ENCODE measurements at regions not wholly inside any gene's neighbourhood (a gene's known extent, or its start where the extent isn't known, plus 50 kb on each side); places are given as distances from the start of the nearest gene placed in this dataset.

DNA sequence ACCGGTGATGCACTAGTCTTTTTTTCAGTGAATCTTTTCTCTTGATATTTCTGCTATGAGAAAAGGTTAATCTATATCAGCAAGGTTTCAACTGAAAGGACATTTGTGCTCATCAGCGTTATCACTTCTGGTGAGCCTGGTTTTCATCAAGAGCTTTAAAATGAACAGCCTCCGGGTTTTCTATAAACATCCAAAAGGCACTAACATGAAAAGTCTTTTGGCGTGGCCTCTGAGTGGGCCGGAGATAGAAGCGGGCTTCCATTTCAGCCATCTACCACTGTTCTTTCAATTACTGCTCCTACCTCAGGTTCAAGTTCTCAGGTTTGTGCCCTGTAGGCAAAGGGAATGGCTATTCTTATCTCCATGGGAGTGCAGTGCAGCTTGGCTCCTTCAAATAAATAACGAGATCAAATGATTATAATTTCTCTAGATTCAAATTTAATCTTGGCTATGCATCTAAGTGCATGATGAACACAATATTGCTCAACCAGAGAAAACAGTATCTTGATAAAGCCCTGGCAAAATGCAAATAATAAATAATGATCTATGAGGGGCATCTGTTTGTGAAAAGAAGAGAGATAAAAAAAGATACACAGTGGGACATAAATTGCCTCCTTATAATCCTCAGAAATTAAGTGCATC, 314.8 kb downstream of the CDH2 start:
- WGBS: 96% methylated on average over 7 of the region's 7 CpGs
- Histone ChIP-seq H3K27ac (ENCODE audit: low read depth in 1 of 2, low read length in 1 of 2) (no peak overlapping the region), H3K4me1 (ENCODE audit: control insufficient read depth in 2 of 2, insufficient read depth in 2 of 2, low read length in 2 of 2) (no peaks in the 10 kb centered on the region), H3K4me3 (ENCODE audit: low read length in 2 of 2) (no peak overlapping the region), H3K36me3 (ENCODE audit: control insufficient read depth in 2 of 2, insufficient read depth in 2 of 2, low read length in 1 of 2) (no peaks in the 10 kb centered on the region), H3K27me3 (ENCODE audit: control insufficient read depth in 2 of 2, insufficient read depth in 1 of 2, low read length in 1 of 2) (no peaks in the 10 kb centered on the region), H3K9me3 (ENCODE audit: control insufficient read depth in 2 of 2, insufficient read depth in 1 of 2, low read length in 1 of 2) (no peaks in the 10 kb centered on the region)
- DNase-seq (ENCODE audit: low read depth in 6 of 9, low spot score in 9 of 9): no peak

GRCh38 chr18:27861539-27861938, 315.4 kb downstream of the CDH2 start:
- WGBS: 95% methylated on average over 9 of the region's 9 CpGs
- Histone ChIP-seq H3K27ac (ENCODE audit: low read depth in 1 of 2, low read length in 1 of 2) (no peak overlapping the region), H3K4me1 (ENCODE audit: control insufficient read depth in 2 of 2, insufficient read depth in 2 of 2, low read length in 2 of 2) (no peaks in the 10 kb centered on the region), H3K36me3 (ENCODE audit: control insufficient read depth in 2 of 2, insufficient read depth in 2 of 2, low read length in 1 of 2) (no peaks in the 10 kb centered on the region), H3K9me3 (ENCODE audit: control insufficient read depth in 2 of 2, insufficient read depth in 1 of 2, low read length in 1 of 2) (no peaks in the 10 kb centered on the region), H3K4me3 (ENCODE audit: low read length in 2 of 2) (no peak overlapping the region), H3K27me3 (ENCODE audit: control insufficient read depth in 2 of 2, insufficient read depth in 1 of 2, low read length in 1 of 2) (no peaks in the 10 kb centered on the region)
- DNase-seq (ENCODE audit: low read depth in 6 of 9, low spot score in 9 of 9): no peak

GRCh38 chr18:27860701-27861107, 316.2 kb downstream of the CDH2 start:
- 7% methylated on average over 4 of the region's 4 CpGs for WGBS
- Histone ChIP-seq H3K9me3 (ENCODE audit: control insufficient read depth in 2 of 2, insufficient read depth in 1 of 2, low read length in 1 of 2) (no peaks in the 10 kb centered on the region), H3K4me1 (ENCODE audit: control insufficient read depth in 2 of 2, insufficient read depth in 2 of 2, low read length in 2 of 2) (no peaks in the 10 kb centered on the region), H3K36me3 (ENCODE audit: control insufficient read depth in 2 of 2, insufficient read depth in 2 of 2, low read length in 1 of 2) (no peaks in the 10 kb centered on the region), H3K27ac (ENCODE audit: low read depth in 1 of 2, low read length in 1 of 2) (peak overlapping the region in 1 of 2 donors; percentile 3), H3K4me3 (ENCODE audit: low read length in 2 of 2) (no peak overlapping the region), H3K27me3 (ENCODE audit: control insufficient read depth in 2 of 2, insufficient read depth in 1 of 2, low read length in 1 of 2) (no peaks in the 10 kb centered on the region)
- DNase-seq (ENCODE audit: low read depth in 6 of 9, low spot score in 9 of 9): no peak

GRCh38 chr18:27860011-27860410, 316.9 kb downstream of the CDH2 start:
- no peaks in the 10 kb centered on the region for H3K9me3 ChIP-seq (ENCODE audit: control insufficient read depth in 2 of 2, insufficient read depth in 1 of 2, low read length in 1 of 2)
- no peaks in the 10 kb centered on the region for H3K4me1 ChIP-seq (ENCODE audit: control insufficient read depth in 2 of 2, insufficient read depth in 2 of 2, low read length in 2 of 2)
- no peaks in the 10 kb centered on the region for H3K27me3 ChIP-seq (ENCODE audit: control insufficient read depth in 2 of 2, insufficient read depth in 1 of 2, low read length in 1 of 2)
- WGBS: 55% methylated on average over 4 of the region's 4 CpGs
- H3K4me3 ChIP-seq (ENCODE audit: low read length in 2 of 2): no peak overlapping the region
- no peak for DNase-seq (ENCODE audit: low read depth in 6 of 9, low spot score in 9 of 9)
- no peak overlapping the region for H3K27ac ChIP-seq (ENCODE audit: low read depth in 1 of 2, low read length in 1 of 2)
- no peaks in the 10 kb centered on the region for H3K36me3 ChIP-seq (ENCODE audit: control insufficient read depth in 2 of 2, insufficient read depth in 2 of 2, low read length in 1 of 2)

GRCh38 chr18:27856820-27857219, 320.1 kb downstream of the CDH2 start:
- Histone ChIP-seq H3K4me1 (ENCODE audit: control insufficient read depth in 2 of 2, insufficient read depth in 2 of 2, low read length in 2 of 2) (no peaks in the 10 kb centered on the region), H3K9me3 (ENCODE audit: control insufficient read depth in 2 of 2, insufficient read depth in 1 of 2, low read length in 1 of 2) (no peaks in the 10 kb centered on the region), H3K4me3 (ENCODE audit: low read length in 2 of 2) (no peak overlapping the region), H3K27me3 (ENCODE audit: control insufficient read depth in 2 of 2, insufficient read depth in 1 of 2, low read length in 1 of 2) (no peaks in the 10 kb centered on the region), H3K36me3 (ENCODE audit: control insufficient read depth in 2 of 2, insufficient read depth in 2 of 2, low read length in 1 of 2) (no peaks in the 10 kb centered on the region), H3K27ac (ENCODE audit: low read depth in 1 of 2, low read length in 1 of 2) (no peak overlapping the region)
- peak in 1 of 9 donors; percentile 39 for DNase-seq (ENCODE audit: low read depth in 6 of 9, low spot score in 9 of 9)
- WGBS: 95% methylated on average over 1 of the region's 1 CpG

DNA sequence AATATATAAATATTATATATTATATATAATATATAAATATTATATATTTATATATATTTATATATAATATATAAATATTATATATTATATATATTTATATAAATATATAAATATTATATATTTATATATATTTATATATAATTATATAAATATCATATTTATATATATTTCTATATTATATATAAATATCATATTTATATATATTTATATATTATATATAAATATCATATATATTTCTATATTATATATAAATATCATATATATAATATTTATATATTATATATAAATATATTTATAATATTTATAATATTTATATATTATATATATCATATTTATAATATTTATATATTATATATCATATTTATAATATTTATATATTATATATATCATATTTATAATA, 321.4 kb downstream of the CDH2 start:
- Histone ChIP-seq H3K9me3 (ENCODE audit: control insufficient read depth in 2 of 2, insufficient read depth in 1 of 2, low read length in 1 of 2) (no peaks in the 10 kb centered on the region), H3K4me1 (ENCODE audit: control insufficient read depth in 2 of 2, insufficient read depth in 2 of 2, low read length in 2 of 2) (no peaks in the 10 kb centered on the region), H3K4me3 (ENCODE audit: low read length in 2 of 2) (no peak overlapping the region), H3K36me3 (ENCODE audit: control insufficient read depth in 2 of 2, insufficient read depth in 2 of 2, low read length in 1 of 2) (no peaks in the 10 kb centered on the region), H3K27ac (ENCODE audit: low read depth in 1 of 2, low read length in 1 of 2) (no peak overlapping the region), H3K27me3 (ENCODE audit: control insufficient read depth in 2 of 2, insufficient read depth in 1 of 2, low read length in 1 of 2) (no peaks in the 10 kb centered on the region)
- no peak for DNase-seq (ENCODE audit: low read depth in 6 of 9, low spot score in 9 of 9)

DNA sequence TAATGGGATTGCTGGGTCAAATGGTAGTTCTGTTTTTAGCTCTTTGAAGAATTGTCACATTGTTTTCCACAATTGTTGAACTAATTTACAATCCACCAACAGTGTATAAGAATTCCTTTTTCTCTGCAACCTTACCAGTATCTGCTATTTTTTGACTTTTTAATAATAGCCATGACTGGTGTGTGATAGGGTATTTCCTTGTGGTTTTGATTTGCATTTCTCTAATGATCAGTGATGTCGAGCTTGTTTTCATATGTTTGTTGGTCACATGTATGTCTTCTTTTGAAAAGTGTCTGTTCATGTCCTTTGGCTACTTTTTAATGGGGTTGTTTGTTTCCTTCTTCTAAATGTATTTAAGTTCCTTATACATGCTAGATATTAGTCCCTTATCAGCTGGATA, 322.3 kb downstream of the CDH2 start:
- H3K9me3 ChIP-seq (ENCODE audit: control insufficient read depth in 2 of 2, insufficient read depth in 1 of 2, low read length in 1 of 2): no peaks in the 10 kb centered on the region
- H3K27ac ChIP-seq (ENCODE audit: low read depth in 1 of 2, low read length in 1 of 2): no peak overlapping the region
- 98% methylated on average over 1 of the region's 1 CpG for WGBS
- peak in 1 of 9 donors; percentile 27 for DNase-seq (ENCODE audit: low read depth in 6 of 9, low spot score in 9 of 9)
- H3K4me1 ChIP-seq (ENCODE audit: control insufficient read depth in 2 of 2, insufficient read depth in 2 of 2, low read length in 2 of 2): no peaks in the 10 kb centered on the region
- H3K4me3 ChIP-seq (ENCODE audit: low read length in 2 of 2): no peak overlapping the region
- H3K36me3 ChIP-seq (ENCODE audit: control insufficient read depth in 2 of 2, insufficient read depth in 2 of 2, low read length in 1 of 2): no peaks in the 10 kb centered on the region
- H3K27me3 ChIP-seq (ENCODE audit: control insufficient read depth in 2 of 2, insufficient read depth in 1 of 2, low read length in 1 of 2): no peaks in the 10 kb centered on the region

DNA sequence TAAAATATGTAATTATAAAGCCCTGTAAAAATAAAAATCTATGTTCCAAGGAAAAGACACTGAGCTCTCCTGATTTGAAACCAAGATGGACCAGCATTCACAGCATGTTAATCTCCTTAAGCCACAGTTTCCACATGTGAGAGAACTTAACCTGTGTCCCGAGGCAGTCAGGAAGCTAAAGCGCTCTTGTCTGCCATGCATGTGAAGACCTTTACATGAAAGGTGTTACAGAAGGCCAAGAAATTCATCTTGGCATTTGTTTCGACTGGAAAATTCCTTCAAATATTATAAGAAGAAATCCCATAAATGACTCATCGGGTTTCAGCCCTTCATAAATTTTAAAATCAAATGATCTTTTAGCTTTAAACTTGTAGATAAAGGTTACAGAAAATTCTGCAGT, 328.6 kb downstream of the CDH2 start:
- Histone ChIP-seq H3K27ac (ENCODE audit: low read depth in 1 of 2, low read length in 1 of 2) (no peak overlapping the region), H3K27me3 (ENCODE audit: control insufficient read depth in 2 of 2, insufficient read depth in 1 of 2, low read length in 1 of 2) (no peaks in the 10 kb centered on the region), H3K36me3 (ENCODE audit: control insufficient read depth in 2 of 2, insufficient read depth in 2 of 2, low read length in 1 of 2) (no peaks in the 10 kb centered on the region), H3K4me1 (ENCODE audit: control insufficient read depth in 2 of 2, insufficient read depth in 2 of 2, low read length in 2 of 2) (no peaks in the 10 kb centered on the region), H3K9me3 (ENCODE audit: control insufficient read depth in 2 of 2, insufficient read depth in 1 of 2, low read length in 1 of 2) (no peaks in the 10 kb centered on the region), H3K4me3 (ENCODE audit: low read length in 2 of 2) (no peak overlapping the region)
- WGBS: 93% methylated on average over 4 of the region's 4 CpGs
- DNase-seq (ENCODE audit: low read depth in 6 of 9, low spot score in 9 of 9): no peak

DNA sequence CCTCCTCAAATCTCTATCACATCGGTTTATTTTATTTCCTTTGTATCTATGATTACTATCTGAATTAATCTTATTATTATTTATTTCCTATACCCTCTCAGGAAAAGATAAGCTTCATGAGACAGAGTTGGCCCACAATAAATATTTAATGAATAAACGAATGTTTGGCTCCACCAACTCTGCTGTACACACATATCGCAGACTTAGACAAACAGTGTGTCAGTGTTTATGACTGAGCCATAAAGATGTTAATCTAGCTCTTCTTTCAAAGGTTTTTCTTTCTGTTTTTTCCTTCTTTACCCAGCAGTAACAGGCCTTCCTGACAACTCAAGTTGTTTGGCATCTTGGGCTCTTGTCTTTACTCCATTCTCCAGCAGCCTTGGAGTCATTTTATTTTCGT, 329.5 kb downstream of the CDH2 start:
- Histone ChIP-seq H3K4me3 (ENCODE audit: low read length in 2 of 2) (no peak overlapping the region), H3K27ac (ENCODE audit: low read depth in 1 of 2, low read length in 1 of 2) (no peak overlapping the region), H3K4me1 (ENCODE audit: control insufficient read depth in 2 of 2, insufficient read depth in 2 of 2, low read length in 2 of 2) (no peaks in the 10 kb centered on the region), H3K9me3 (ENCODE audit: control insufficient read depth in 2 of 2, insufficient read depth in 1 of 2, low read length in 1 of 2) (no peaks in the 10 kb centered on the region), H3K27me3 (ENCODE audit: control insufficient read depth in 2 of 2, insufficient read depth in 1 of 2, low read length in 1 of 2) (no peaks in the 10 kb centered on the region), H3K36me3 (ENCODE audit: control insufficient read depth in 2 of 2, insufficient read depth in 2 of 2, low read length in 1 of 2) (no peaks in the 10 kb centered on the region)
- WGBS: 90% methylated on average over 4 of the region's 4 CpGs
- no peak for DNase-seq (ENCODE audit: low read depth in 6 of 9, low spot score in 9 of 9)

DNA sequence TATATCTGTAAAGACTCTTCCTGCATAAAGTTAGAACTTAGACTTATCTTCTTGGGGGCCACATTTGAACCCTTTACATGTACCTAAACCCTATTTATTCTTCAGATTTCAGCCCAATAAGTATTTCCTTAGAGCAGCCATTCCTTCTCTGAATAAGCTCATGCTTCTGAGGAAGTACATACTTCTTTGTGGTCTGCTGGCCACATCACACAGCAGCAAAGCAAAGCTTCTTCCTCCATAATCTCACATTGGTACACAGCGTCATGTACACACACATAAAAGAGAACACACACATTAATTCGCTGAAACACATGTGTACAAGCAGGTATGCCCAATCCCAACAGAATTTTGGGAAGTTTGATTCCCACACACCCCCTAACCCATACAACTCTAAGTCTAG, 331.0 kb downstream of the CDH2 start:
- no peak overlapping the region for H3K27ac ChIP-seq (ENCODE audit: low read depth in 1 of 2, low read length in 1 of 2)
- H3K36me3 ChIP-seq (ENCODE audit: control insufficient read depth in 2 of 2, insufficient read depth in 2 of 2, low read length in 1 of 2): no peaks in the 10 kb centered on the region
- H3K27me3 ChIP-seq (ENCODE audit: control insufficient read depth in 2 of 2, insufficient read depth in 1 of 2, low read length in 1 of 2): no peaks in the 10 kb centered on the region
- no peaks in the 10 kb centered on the region for H3K4me1 ChIP-seq (ENCODE audit: control insufficient read depth in 2 of 2, insufficient read depth in 2 of 2, low read length in 2 of 2)
- H3K9me3 ChIP-seq (ENCODE audit: control insufficient read depth in 2 of 2, insufficient read depth in 1 of 2, low read length in 1 of 2): no peaks in the 10 kb centered on the region
- peak in 1 of 9 donors; percentile 41 for DNase-seq (ENCODE audit: low read depth in 6 of 9, low spot score in 9 of 9)
- WGBS: 31% methylated on average over 2 of the region's 2 CpGs
- no peak overlapping the region for H3K4me3 ChIP-seq (ENCODE audit: low read length in 2 of 2)
